DOHH2 (cell line): ENCODE measurements at regions not wholly inside any gene's neighbourhood (a gene's known extent, or its start where the extent isn't known, plus 50 kb on each side); places are given as distances from the start of the nearest gene placed in this dataset.

Experiments
- H3F3A ChIP-seq: fragments of 200-600 bp; sonication (generic), shearing (Covaris generic); 2 replicates; pipeline ENCODE4 v1.6.0; 2016; ENCODE audit warnings: antibody characterized with exemption, mild to moderate bottlenecking; ENCODE audit not compliant: control insufficient read depth, insufficient read depth
- H3K27ac ChIP-seq: fragments of 200-600 bp; sonication (generic); 2 replicates; pipeline ENCODE4 v1.5.1; 2014; ENCODE audit warnings: low read depth, mild to moderate bottlenecking, low read length, moderate library complexity
- H3K27me3 ChIP-seq: fragments of 200-600 bp; sonication (generic); 2 replicates; pipeline ENCODE4 v1.6.1; 2014; ENCODE audit warnings: mild to moderate bottlenecking, low read length, mixed read lengths; ENCODE audit not compliant: control insufficient read depth
- H3K36me3 ChIP-seq: fragments of 200-600 bp; sonication (generic); 2 replicates; pipeline ENCODE4 v1.6.1; 2014; ENCODE audit warnings: mild to moderate bottlenecking, low read length, moderate library complexity, mixed read lengths; ENCODE audit not compliant: control insufficient read depth
- H3K4me1 ChIP-seq: fragments of 200-600 bp; sonication (generic); 2 replicates; pipeline ENCODE4 v1.6.1; 2014; ENCODE audit warnings: mild to moderate bottlenecking, low read length, mixed read lengths; ENCODE audit not compliant: control insufficient read depth
- H3K4me2 ChIP-seq: fragments of 200-600 bp; sonication (generic); 2 replicates; pipeline ENCODE4 v1.6.0; 2014; ENCODE audit warnings: mild to moderate bottlenecking, low read length, moderate library complexity
- H3K4me3 ChIP-seq: fragments of 200-600 bp; sonication (generic); 2 replicates; pipeline ENCODE4 v1.5.1; 2014; ENCODE audit warnings: mild to moderate bottlenecking, low read length, mixed read lengths
- H3K79me2 ChIP-seq: fragments of 200-600 bp; sonication (generic); 2 replicates; pipeline ENCODE4 v1.6.1; 2014; ENCODE audit warnings: mild to moderate bottlenecking, low read length, mixed read lengths; ENCODE audit not compliant: control insufficient read depth
- H3K9me2 ChIP-seq: fragments of 200-600 bp; sonication (generic); replicated peaks from 2 replicates; pipeline ENCODE4 v1.6.1; 2014; ENCODE audit warnings: mild to moderate bottlenecking, low read length, mixed read lengths; ENCODE audit not compliant: control insufficient read depth
- H3K9me3 ChIP-seq: fragments of 200-600 bp; sonication (generic); 2 replicates; pipeline ENCODE4 v1.6.1; 2014; ENCODE audit warnings: antibody characterized with exemption, low read length, mixed read lengths; ENCODE audit not compliant: control insufficient read depth, insufficient read depth
- H4K20me1 ChIP-seq: fragments of 200-600 bp; sonication (generic); 2 replicates; pipeline ENCODE4 v1.6.0; 2014; ENCODE audit warnings: low read depth, mild to moderate bottlenecking, antibody characterized with exemption, low read length, moderate library complexity; ENCODE audit not compliant: control insufficient read depth, insufficient read depth
- CTCF ChIP-seq: fragments of 200-600 bp; sonication (generic); IDR thresholded peaks from one replicate; pipeline ENCODE4 v1.5.1; 2014; ENCODE audit warnings: antibody characterized with exemption, mild to moderate bottlenecking, low read depth, low read length; ENCODE audit not compliant: poor library complexity, severe bottlenecking
- EZH2phosphoT487 ChIP-seq: fragments of 200-600 bp; sonication (generic); IDR thresholded peaks from 2 replicates; pipeline ENCODE4 v1.6.1; 2017; ENCODE audit warnings: borderline replicate concordance, mild to moderate bottlenecking, antibody characterized with exemption, low read length, moderate library complexity, mixed read lengths

GRCh38 chr7:53422291-53422690, 386.9 kb downstream of the POM121L12 start:
- H4K20me1 ChIP-seq = no peaks in the 10 kb centered on the region
- TF ChIP-seq EZH2phosphoT487 (no peak), CTCF (no peak)
- H3K36me3 ChIP-seq = no peaks in the 10 kb centered on the region
- no peaks in the 10 kb centered on the region for H3K79me2 ChIP-seq
- H3K27ac ChIP-seq = no peak overlapping the region
- no peaks in the 10 kb centered on the region for H3K27me3 ChIP-seq
- no peaks in the 10 kb centered on the region for H3K9me2 ChIP-seq
- no peaks in the 10 kb centered on the region for H3F3A ChIP-seq
- H3K9me3 ChIP-seq = peaks cover 3% of the 10 kb centered on the region; the same call in 1 of the 2 replicates
- no peaks in the 10 kb centered on the region for H3K4me1 ChIP-seq
- no peak overlapping the region for H3K4me3 ChIP-seq
- no peak overlapping the region for H3K4me2 ChIP-seq

- H3K27ac ChIP-seq = no peak overlapping the region
- no peaks in the 10 kb centered on the region for H3F3A ChIP-seq
- H4K20me1 ChIP-seq = no peaks in the 10 kb centered on the region
- H3K27me3 ChIP-seq = no peaks in the 10 kb centered on the region
- no peak overlapping the region for H3K4me3 ChIP-seq
- H3K9me3 ChIP-seq = no peaks in the 10 kb centered on the region
- TF ChIP-seq CTCF = no peak
- no peak for TF ChIP-seq EZH2phosphoT487
- no peaks in the 10 kb centered on the region for H3K4me1 ChIP-seq
- H3K79me2 ChIP-seq = no peaks in the 10 kb centered on the region
- H3K9me2 ChIP-seq = no peaks in the 10 kb centered on the region
- H3K36me3 ChIP-seq = no peaks in the 10 kb centered on the region
- no peak overlapping the region for H3K4me2 ChIP-seq
Observed at GRCh38 chr7:53426145-53426750, 390.8 kb downstream of the POM121L12 start.

- Histone ChIP-seq H3K27me3 (no peaks in the 10 kb centered on the region), H3K27ac (no peak overlapping the region), H3K4me2 (no peak overlapping the region), H4K20me1 (no peaks in the 10 kb centered on the region), H3K9me2 (no peaks in the 10 kb centered on the region), H3K9me3 (no peaks in the 10 kb centered on the region), H3K36me3 (no peaks in the 10 kb centered on the region), H3K4me3 (no peak overlapping the region), H3F3A (no peaks in the 10 kb centered on the region), H3K79me2 (no peaks in the 10 kb centered on the region), H3K4me1 (no peaks in the 10 kb centered on the region)
- TF ChIP-seq CTCF = no peak
- no peak for TF ChIP-seq EZH2phosphoT487
Observed at GRCh38 chr7:53428045-53428444, 392.6 kb downstream of the POM121L12 start.
